ENCODE measurements at regions not wholly inside any gene's neighbourhood (a gene's known extent, or its start where the extent isn't known, plus 50 kb on each side); places are given as distances from the start of the nearest gene placed in this dataset.

DNA sequence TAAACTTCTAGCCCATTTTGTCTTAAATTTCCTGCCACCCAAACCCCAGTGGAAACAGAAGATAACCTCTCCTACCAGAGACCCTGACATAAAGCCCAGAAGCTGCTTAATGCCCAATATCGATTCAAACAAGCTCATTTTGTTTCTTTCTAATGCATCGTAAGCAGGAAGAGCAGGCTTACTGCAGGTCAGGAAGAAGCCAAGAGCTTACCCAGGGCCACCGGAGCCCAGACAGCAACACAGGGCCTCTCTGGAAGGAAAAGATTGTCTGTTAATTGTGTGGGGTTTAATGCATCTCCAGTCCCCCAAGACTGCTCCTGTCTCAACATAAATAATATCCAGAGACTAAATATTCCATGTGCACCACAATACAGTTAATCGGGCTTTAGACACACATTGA, 177.3 kb upstream of the NOCT start:
- DNase-seq (ENCODE audit: extremely low spot score), result no peak
- CTCF ChIA-PET, result no interaction called here
- no peak for TF ChIP-seq L3MBTL2 (conservative IDR thresholded peaks at IDR 0.05)
- TF ChIP-seq HDGF (IDR thresholded peaks at IDR 0.05; ENCODE audit: borderline replicate concordance), result no peak
- no peak for TF ChIP-seq NFRKB (IDR thresholded peaks at IDR 0.05)
- no peak for TF ChIP-seq BHLHE40 (IDR thresholded peaks at IDR 0.05; ENCODE audit: borderline replicate concordance)
- no peak for TF ChIP-seq SUZ12 (IDR thresholded peaks at IDR 0.05)
- no peak for TF ChIP-seq FOXA1 (IDR thresholded peaks at IDR 0.05)
- POLR2A ChIA-PET, result no interaction called here

- POLR2A ChIA-PET, result no interaction called here
- no peak for TF ChIP-seq FOXM1 (IDR thresholded peaks at IDR 0.05; ENCODE audit: borderline replicate concordance)
- no peak for TF ChIP-seq FOXA1 (IDR thresholded peaks at IDR 0.05)
- no peak for TF ChIP-seq ZNF384 (IDR thresholded peaks at IDR 0.05)
- TF ChIP-seq TARDBP (IDR thresholded peaks at IDR 0.05), result no peak
- TF ChIP-seq SUZ12 (IDR thresholded peaks at IDR 0.05), result no peak
- no peak for TF ChIP-seq ELF4 (IDR thresholded peaks at IDR 0.05)
- TF ChIP-seq NFRKB (IDR thresholded peaks at IDR 0.05), result no peak
- no peak for TF ChIP-seq LEF1 (IDR thresholded peaks at IDR 0.05; ENCODE audit: borderline replicate concordance)
- no peak for TF ChIP-seq BHLHE40 (IDR thresholded peaks at IDR 0.05; ENCODE audit: borderline replicate concordance)
- TF ChIP-seq HDGF (IDR thresholded peaks at IDR 0.05; ENCODE audit: borderline replicate concordance), result no peak
- TF ChIP-seq SP1 (IDR thresholded peaks at IDR 0.05), result no peak
- TF ChIP-seq CTBP1 (IDR thresholded peaks at IDR 0.05; ENCODE audit: borderline replicate concordance), result no peak
- TF ChIP-seq ARNT (IDR thresholded peaks at IDR 0.05), result no peak
- TF ChIP-seq, protein P1, sequence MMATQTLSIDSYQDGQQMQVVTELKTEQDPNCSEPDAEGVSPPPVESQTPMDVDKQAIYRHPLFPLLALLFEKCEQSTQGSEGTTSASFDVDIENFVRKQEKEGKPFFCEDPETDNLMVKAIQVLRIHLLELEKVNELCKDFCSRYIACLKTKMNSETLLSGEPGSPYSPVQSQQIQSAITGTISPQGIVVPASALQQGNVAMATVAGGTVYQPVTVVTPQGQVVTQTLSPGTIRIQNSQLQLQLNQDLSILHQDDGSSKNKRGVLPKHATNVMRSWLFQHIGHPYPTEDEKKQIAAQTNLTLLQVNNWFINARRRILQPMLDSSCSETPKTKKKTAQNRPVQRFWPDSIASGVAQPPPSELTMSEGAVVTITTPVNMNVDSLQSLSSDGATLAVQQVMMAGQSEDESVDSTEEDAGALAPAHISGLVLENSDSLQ (IDR thresholded peaks at IDR 0.05), result no peak
- no peak for TF ChIP-seq FOXK2 (IDR thresholded peaks at IDR 0.05)
- no peak for TF ChIP-seq L3MBTL2 (conservative IDR thresholded peaks at IDR 0.05)
- no peak for DNase-seq (ENCODE audit: extremely low spot score)
- CTCF ChIA-PET, result interaction anchor here (0.8 kb wide), 1 partner anchor 98 kb away, joined by 3 read pairs; no protein-coding TSS in a partner anchor
These were observed 179.6 kb upstream of the NOCT start for GRCh38 chr4:138835832-138836533.

DNA sequence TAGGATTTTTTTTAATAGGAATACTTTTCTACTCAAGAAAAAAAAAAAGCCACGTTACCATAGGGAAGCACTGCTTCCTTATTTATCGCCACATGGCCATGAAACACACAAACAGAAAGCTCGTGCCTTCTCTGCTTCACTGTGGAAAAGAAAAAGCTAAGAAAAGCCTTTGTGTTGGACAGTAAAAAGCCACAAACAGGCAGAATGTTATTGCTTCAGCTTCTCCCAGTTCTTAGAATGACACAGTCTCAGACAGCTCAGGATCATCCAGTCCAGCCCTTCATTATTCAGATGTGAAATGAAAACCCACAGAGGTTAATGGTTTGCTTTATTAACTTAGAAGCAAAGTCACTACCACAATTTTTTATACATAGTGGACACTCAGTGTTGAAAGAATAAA, 181.6 kb upstream of the NOCT start:
- no peak for DNase-seq (ENCODE audit: extremely low spot score)
- CTCF ChIA-PET, result interaction anchor here (0.9 kb wide), 1 partner anchor 8 kb away, joined by 3 read pairs; no protein-coding TSS in a partner anchor
- TF ChIP-seq SUZ12 (IDR thresholded peaks at IDR 0.05), result no peak
- no peak for TF ChIP-seq ARNT (IDR thresholded peaks at IDR 0.05)
- TF ChIP-seq FOXM1 (IDR thresholded peaks at IDR 0.05; ENCODE audit: borderline replicate concordance), result no peak
- POLR2A ChIA-PET, result no interaction called here

DNA sequence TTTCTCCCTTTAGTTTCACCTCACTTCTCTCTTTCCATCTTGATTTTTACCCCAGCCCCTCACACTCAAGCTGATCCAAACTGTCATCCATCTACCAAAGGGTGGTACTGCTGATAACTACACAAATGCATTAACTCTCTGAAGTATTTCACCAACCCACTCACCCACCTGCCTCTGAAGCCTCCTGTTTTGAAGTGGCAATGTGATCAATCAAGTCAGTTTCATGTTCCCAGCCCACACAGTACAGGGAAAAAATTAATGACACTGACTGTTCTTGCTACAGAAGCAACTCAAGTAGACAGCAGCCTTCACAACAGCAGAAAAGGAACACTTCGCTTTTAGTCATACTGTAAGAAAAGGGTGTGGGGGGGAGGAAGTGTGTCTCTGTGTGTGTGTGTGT, 183.0 kb upstream of the NOCT start:
- TF ChIP-seq NFRKB (IDR thresholded peaks at IDR 0.05) (no peak), ARNT (IDR thresholded peaks at IDR 0.05) (no peak), FOXM1 (IDR thresholded peaks at IDR 0.05; ENCODE audit: borderline replicate concordance) (no peak), LEF1 (IDR thresholded peaks at IDR 0.05; ENCODE audit: borderline replicate concordance) (no peak), SP1 (IDR thresholded peaks at IDR 0.05) (no peak), ELF4 (IDR thresholded peaks at IDR 0.05) (no peak), L3MBTL2 (conservative IDR thresholded peaks at IDR 0.05) (no peak), ZNF384 (IDR thresholded peaks at IDR 0.05) (no peak), SUZ12 (IDR thresholded peaks at IDR 0.05) (no peak), TARDBP (IDR thresholded peaks at IDR 0.05) (no peak), BHLHE40 (IDR thresholded peaks at IDR 0.05; ENCODE audit: borderline replicate concordance) (no peak), FOXK2 (IDR thresholded peaks at IDR 0.05) (no peak), HDGF (IDR thresholded peaks at IDR 0.05; ENCODE audit: borderline replicate concordance) (no peak), CTBP1 (IDR thresholded peaks at IDR 0.05; ENCODE audit: borderline replicate concordance) (no peak)
- ChIA-PET CTCF (interaction anchor here (0.7 kb wide), 1 partner anchor 80 kb away, joined by 3 read pairs; no protein-coding TSS in a partner anchor), POLR2A (no interaction called here)
- DNase-seq (ENCODE audit: extremely low spot score), result no peak

DNA sequence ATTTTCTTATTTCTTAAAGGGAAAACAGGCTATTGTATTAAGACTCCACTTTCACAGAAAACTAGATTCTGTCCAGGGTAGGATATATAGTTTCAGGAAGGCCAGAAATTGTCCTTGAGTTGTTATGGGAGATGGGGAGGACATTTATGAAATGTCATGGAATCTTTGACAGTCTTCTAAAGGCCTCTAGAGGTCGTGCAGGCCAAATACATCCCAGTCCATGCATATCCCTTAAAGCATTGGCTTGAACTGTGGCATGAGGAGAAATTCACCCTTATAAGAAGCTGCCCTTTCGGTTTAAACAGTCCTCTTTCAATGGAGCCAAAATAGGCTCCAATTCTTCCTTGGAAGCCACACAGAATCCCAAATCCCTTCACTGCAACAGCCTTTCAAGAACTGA, 183.6 kb upstream of the NOCT start:
- CTCF ChIA-PET, result interaction anchor here (0.5 kb wide), 1 partner anchor 33 kb away, joined by 3 read pairs; no protein-coding TSS in a partner anchor
- POLR2A ChIA-PET, result no interaction called here
- no peak for DNase-seq (ENCODE audit: extremely low spot score)
- TF ChIP-seq NFRKB (IDR thresholded peaks at IDR 0.05) (no peak), L3MBTL2 (conservative IDR thresholded peaks at IDR 0.05) (no peak), BHLHE40 (IDR thresholded peaks at IDR 0.05; ENCODE audit: borderline replicate concordance) (no peak), ZNF384 (IDR thresholded peaks at IDR 0.05) (no peak), FOXM1 (IDR thresholded peaks at IDR 0.05; ENCODE audit: borderline replicate concordance) (no peak), FOXA1 (IDR thresholded peaks at IDR 0.05) (no peak), FOXK2 (IDR thresholded peaks at IDR 0.05) (no peak), SUZ12 (IDR thresholded peaks at IDR 0.05) (no peak), CTBP1 (IDR thresholded peaks at IDR 0.05; ENCODE audit: borderline replicate concordance) (no peak), SP1 (IDR thresholded peaks at IDR 0.05) (no peak), HDGF (IDR thresholded peaks at IDR 0.05; ENCODE audit: borderline replicate concordance) (no peak), TARDBP (IDR thresholded peaks at IDR 0.05) (no peak), ELF4 (IDR thresholded peaks at IDR 0.05) (no peak), ARNT (IDR thresholded peaks at IDR 0.05) (no peak), LEF1 (IDR thresholded peaks at IDR 0.05; ENCODE audit: borderline replicate concordance) (no peak)
- TF ChIP-seq, protein P1 (IDR thresholded peaks at IDR 0.05), result no peak

DNA sequence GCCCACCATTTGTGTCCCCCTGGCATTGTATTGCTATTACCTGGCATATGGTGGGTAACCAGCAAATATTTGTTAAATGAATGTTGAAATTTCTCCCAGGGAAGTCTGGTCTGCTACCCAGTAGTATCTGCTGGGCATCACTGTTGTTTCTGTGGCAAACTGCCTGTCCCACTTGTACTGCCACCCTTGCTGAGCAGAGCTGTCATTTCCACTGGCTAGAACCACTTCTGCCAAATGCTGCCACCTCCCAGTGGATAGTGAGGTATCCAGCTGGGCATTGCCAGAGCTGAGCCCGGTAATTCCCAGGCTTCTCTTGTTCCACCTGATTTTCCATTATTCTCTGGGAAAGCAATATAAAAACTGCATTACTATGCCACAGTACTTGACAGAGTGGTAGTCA, 186.7 kb upstream of the NOCT start:
- POLR2A ChIA-PET, result no interaction called here
- CTCF ChIA-PET, result interaction anchor here (1.0 kb wide), 1 partner anchor 11 kb away, joined by 3 read pairs; no protein-coding TSS in a partner anchor
- no peak for DNase-seq (ENCODE audit: extremely low spot score)
- no peak for TF ChIP-seq LEF1 (IDR thresholded peaks at IDR 0.05; ENCODE audit: borderline replicate concordance)
- TF ChIP-seq FOXA1 (IDR thresholded peaks at IDR 0.05), result no peak
- TF ChIP-seq BHLHE40 (IDR thresholded peaks at IDR 0.05; ENCODE audit: borderline replicate concordance), result no peak
- TF ChIP-seq FOXM1 (IDR thresholded peaks at IDR 0.05; ENCODE audit: borderline replicate concordance), result no peak
- TF ChIP-seq ZNF384 (IDR thresholded peaks at IDR 0.05), result no peak
- TF ChIP-seq ELF4 (IDR thresholded peaks at IDR 0.05), result no peak
- TF ChIP-seq FOXK2 (IDR thresholded peaks at IDR 0.05), result no peak
- TF ChIP-seq, protein P1 (IDR thresholded peaks at IDR 0.05), result no peak
- no peak for TF ChIP-seq NFRKB (IDR thresholded peaks at IDR 0.05)
- no peak for TF ChIP-seq ARNT (IDR thresholded peaks at IDR 0.05)

Data from HEK293T (cell line).